ENCODE measurements at regions not wholly inside any gene's neighbourhood (a gene's known extent, or its start where the extent isn't known, plus 50 kb on each side); places are given as distances from the start of the nearest gene placed in this dataset.

DNA sequence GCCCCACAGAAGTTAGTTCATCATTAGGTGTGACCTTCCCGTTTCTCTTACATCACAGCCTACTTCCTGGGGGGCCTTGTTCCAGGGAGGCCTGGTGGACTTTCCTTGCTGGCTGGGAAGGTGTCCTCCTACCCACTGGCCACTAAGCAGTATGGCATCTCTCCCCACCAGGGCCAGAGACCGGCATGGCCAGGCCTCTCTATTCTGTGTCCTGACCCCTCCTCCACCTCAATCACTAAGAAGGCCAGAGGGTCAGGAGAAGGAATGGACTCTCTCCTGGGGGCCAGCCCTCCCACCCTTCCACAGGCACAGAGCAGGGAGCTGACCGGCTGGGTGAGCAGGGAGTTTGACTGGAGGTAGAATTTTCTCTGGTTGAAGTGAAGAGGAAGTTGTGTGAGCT, 81.9 kb downstream of the PJA1 start:
- DNase-seq: no peak

DNA sequence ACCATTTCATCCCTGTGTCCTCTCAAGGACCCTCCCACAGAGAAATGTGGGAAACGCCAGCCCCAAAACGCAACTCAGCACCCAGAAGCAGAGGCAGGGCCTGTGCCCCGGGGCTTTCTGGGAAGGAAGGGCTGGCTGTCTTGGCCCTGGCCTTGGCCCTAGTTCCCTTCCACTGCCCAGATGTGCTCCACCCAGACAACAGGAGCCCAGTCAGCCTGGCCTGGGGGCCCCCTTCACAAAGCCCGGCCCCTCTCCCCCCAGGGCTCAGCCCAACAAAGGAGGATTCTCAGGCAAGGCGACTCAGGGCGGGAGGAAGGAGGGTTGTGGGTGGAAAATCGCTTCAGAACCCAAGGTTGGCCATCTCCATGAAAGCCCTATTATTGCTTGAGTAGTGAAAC, 82.5 kb downstream of the PJA1 start:
- no peak for DNase-seq

DNA sequence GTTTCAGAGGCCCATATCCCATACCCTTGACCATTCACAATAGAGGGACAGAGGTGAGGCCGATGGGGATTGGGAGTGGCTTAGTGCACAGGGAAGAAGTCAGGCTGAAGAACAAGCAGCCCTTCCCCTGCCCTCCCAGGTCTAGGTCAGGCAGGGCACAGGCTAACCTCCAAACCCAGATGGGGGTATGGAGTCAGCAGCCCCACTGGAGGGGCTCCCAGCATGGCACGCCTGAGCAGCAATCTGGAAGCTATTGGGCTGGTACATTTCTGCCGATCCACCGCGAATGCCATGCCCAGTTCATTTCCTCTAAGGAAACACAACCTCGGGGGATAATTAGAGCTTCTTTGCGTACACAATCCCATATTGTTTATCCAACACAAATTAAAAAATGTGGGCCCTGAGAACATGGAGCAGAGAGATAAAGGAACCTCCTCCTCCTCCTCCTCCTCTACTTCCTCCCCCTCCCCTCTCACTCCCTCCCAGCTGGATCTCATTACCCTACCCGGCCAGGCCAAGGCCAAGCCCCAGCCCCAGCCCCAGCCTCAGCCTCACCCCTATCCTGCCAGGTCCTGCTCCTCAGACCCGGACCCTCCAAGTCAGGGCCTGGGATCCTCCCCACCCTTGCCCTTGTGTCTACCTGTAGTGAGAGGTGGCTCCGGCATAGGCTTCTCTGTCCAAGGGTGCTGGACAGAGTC, 83.0 kb downstream of the PJA1 start:
- DNase-seq: no peak

DNA sequence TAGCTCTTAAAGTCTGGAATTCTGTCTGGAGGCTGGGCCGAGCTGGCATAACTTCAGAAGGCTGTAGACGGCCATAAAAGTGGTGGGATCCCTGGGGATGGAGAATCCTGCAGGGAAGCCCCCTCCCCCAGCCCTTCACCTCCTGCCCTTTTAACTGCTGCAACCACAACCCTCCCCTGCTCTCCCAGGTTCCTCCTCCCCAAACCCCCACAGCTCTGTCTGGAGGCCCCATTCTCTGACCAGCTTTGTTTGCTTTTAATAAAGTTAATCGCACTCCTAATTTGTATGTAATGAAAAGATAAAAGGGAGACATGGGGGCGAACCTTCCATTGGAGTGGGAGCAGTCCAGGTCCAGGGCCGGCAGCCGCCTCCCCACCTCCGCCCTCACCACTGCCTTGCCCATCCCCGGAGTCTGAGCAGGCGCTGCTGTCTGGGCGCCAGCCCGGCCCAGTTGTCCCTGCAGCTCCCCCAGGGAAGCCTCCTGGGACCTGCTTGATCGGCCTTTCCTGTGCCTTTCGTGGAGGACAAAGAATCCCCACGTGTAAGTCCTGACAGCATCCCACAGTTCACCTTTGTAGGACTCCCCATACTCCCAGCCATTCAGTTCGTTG, 84.3 kb downstream of the PJA1 start:
- DNase-seq: no peak

DNA sequence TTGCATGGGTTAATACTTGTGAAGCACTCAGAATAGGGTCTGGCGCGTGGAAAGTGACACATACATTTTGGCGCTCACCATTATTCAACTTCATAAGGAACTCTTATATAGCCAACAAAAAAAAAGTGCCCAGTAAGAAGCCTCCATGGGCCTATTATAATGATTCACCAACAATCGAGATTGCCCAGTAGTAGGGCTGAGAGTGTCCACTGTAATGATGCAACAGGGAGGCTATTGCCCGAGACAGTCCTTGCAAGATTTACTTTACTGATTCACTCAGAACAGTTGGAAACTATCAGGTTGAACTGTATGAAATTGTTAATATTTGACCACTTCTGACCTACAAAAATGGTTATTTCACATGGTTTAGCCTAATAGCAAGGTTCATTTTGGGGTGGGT, 86.0 kb downstream of the PJA1 start:
- DNase-seq: no peak

DNA sequence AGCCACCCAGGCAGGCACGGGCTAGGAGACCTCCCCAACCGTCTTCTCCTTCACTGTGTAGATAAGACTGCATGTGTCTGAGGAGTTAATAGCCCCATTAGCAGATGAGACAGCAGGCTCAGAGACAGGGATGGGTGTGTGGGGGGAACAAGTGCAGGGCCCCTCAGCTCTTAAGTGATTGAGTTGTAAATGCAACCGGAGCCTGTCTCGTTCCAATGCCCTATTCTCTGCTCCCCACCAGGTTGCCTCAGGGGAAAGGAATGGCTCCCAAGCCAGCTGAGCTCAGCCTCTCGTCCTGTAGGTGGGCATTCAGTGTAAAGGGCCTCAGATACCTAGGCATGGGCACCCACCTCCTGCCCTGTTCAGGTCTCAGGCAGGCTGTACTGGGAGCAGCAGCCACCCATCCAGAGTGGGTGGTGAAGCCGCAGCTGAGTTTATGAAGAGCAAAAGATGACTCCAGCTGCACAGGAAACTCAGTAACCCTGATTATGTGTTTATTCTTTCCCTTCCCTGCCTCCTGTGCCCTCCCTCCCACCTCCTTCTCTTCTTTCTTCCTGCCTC, 87.3 kb downstream of the PJA1 start:
- DNase-seq: no peak

DNA sequence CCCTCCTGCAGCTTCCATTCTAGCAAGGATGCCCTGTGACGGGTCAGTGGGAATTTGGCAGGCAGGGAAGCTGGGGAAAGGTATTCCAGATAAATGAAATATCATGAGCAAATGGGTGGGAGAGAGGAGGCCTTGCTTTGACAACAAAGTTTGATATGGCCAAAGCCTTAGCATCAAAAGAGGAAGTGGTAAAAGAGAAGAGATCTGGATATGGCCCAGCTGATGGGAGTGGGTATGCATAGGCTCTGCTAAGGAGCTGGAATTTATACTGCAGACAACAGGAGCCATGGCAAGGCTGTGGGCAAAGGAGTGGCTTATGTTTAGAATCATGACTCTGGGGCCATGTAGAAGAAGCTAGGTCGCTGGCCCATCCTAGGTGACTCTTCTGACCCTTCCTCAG, 89.2 kb downstream of the PJA1 start:
- DNase-seq: no peak

DNA sequence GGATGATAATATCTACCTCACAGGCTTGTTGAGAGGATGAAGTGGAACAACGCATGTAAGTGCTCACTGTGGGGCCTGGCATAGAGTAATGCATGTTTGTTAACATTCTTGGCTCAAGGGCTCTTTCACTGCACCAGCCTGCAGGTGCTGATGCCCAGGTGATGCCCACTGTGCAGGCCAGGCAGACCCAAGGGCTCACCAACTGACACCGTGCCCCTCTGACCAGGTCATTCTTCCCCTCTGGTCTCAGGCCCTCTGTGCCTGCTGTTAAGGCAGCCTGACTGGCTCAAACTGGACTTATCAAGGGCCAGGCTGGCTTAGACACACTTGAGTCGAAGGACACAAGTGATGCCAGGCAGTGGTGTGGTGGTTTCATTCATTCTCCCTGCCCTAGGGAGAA, 90.5 kb downstream of the PJA1 start:
- DNase-seq: no peak

DNA sequence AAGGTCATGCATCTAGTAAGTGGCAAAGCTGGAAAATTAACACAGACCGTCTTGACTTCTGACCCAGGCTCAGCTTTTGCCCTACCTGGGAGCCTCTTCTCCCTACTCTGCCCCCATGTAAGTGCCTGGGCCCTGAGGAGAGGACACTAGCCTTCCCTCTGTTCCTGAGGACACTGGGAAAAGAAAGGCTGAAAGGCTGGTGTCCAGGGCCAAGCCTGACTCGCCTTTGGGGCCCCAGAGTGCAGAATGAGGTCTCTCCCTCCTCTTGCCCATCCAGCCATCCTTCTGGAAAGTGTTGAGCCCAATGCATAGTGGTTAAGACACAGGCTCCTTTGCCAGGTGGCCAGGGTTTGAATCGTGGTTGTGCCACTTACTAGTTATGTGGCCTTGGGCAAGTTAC, 91.5 kb downstream of the PJA1 start:
- no peak for DNase-seq

DNA sequence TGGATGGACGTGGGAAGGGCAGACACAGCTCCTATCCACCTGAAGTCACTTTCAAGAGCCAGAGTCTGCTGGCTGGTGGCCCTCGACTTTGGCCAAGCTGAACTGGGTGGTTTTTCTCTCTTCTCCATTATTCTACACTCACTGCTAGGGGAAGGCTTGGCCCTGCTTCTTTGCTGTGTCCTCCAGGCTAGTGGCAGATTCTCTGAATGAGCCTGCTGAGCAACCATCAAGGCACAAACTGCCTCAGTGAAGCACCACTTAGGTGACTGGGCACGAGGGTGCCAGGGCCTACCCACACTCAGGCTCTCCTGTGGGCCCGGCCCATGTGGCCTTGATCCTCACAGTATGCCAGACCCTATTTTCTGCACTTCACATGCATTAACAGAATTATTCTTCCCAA, 92.0 kb downstream of the PJA1 start:
- no peak for DNase-seq

DNA sequence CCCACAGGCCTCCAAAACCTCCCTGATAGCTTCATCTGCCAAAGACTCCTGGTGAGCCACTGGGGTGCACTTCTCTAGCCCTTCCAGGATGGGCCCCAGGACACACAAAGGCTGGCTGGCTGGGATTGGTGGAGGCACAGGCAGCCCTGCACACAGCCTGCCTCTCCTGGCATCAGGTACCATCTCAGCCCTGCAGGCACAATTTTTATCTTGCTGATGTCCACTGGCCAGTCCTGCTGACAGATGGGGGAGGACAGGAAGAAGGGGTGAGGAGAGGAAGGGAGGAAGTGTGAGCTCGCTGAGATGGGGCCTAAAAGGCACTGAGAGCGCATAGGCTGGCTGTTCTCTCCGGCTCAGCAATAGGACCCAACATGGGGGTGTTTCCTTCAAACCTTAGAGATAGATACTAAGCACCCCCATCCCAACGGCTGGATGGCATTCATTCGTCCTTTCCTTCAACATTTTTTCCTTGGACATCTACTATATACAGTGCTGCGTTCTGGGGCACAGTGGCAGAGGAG, 92.7 kb downstream of the PJA1 start:
- no peak for DNase-seq

DNA sequence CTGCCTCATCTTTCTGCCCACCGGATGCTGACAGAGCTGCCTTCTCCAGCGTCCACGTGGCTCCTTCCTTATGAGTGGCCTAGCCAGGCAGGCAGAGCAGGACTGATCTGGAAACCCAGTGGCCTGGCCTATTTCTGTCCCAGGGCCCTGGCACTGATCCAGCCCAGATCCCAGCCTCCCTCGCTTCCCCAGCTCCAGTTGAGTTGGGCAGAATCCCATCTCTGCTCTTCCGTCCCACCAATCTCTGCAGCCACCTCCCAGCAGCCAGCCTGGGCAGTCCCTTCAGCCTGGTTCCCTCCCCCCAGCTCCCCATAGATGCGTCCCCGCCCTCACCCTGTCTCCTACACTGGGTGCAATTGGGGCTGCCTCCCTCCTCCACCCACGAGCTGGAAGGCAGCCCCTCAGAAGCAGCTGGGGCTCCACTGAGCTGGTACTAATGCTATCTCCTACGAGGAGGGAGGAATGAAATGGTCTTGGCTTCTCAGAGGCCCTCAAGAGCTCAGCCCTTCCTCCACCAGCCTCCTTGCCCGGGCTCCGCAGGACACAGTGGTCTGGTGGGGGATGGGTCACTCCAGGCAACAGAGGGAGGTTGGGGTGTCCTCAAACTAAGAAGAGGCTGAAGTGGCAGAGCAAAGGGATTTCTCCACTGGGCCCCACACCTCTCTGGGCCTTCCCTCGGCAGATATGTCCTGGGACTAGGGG, 94.2 kb downstream of the PJA1 start:
- no peak for DNase-seq

DNA sequence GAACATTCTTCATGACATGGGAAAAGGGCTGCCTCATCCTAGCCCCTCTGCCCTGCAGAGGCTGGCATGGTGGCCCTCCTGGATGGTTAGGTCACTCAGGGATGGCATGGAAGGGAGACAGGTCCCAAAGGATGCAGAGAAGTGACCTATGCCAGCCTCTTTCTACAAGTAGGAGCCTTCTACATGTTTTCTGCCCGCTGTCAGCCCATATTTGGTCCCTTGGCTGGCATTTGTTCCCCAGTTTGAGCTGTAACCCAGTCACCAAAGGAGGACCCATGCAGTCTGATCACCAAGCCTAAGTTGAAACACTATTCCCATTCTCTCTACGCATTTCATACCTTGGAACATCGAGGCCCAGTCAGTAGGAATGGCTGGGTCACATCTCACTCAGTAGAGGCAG, 95.4 kb downstream of the PJA1 start:
- no peak for DNase-seq

DNA sequence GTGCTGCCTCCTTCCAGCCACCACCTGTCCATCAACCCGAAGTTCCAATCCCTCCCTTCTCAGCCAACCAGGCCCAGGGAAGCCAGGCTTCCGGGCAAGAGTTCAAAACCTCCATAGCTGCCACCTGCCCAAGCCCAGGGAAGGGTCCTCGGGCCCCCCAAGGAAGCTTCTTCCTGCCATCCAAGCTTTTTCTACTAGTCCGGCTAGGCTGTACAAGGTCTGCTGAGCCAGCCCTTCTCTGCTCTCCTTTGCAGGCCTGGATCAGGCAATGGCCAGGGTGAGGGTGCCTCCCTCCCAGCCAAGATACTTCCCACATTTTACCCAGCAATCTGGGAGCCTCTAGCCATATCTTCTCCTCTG, 96.2 kb downstream of the PJA1 start:
- DNase-seq: no peak

DNA sequence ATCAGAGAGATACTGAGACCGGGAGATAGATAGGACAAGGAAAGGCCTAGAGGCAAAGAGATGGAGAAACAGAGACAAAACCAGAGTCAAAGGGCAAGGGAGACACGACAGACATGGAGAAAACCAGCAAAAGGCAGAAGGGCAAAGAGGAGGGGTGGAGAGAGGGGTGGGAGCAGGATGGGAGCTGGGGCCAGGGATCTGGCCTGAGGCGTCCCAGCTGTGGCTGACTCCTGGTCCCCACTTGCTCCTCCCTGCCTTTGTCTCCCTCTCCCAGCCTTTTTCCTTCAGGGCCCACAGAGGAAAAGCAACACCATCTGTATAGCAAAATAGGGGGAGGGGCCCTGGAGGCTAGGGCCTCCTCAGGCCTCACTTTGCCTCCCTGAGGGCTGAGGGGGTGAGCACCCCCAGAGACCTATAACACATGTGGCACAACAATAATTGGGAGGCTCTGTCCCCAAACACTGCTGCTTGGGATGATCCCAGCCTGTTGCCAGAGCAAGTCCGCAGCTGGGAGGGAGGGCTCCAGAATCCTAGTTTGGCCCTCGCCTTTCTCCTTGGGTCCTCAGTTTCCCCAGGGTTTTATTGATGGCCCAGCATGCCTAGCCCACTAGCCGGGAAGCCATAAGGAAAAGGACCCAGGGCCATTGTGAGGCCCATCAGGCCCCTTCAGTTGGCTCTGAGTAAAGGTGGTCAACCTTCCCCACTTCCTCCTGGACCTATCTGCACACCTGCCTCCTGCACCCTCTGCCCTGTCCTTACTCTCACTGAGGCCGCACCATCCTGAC, 96.8 kb downstream of the PJA1 start:
- no peak for DNase-seq

DNA sequence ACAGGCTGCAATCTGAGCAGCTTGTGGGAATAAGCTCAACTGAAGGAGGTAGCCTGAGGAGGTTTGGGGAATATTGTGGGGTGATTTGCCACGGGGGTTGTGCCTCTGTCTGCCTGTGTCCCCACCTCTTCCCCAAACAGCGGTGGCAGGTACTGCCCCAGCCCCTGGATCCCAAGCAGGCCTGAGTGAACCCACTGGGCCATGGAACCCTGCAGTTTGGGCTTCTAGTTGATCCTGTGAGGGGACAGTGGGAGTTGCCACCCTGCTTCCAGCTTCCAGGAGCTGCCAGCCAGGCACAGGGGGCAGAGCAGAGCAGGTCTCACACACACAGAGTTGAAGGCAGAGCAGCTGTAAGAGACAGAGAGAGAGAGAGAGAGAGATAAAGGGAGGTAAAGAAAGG, 97.4 kb downstream of the PJA1 start:
- no peak for DNase-seq

DNA sequence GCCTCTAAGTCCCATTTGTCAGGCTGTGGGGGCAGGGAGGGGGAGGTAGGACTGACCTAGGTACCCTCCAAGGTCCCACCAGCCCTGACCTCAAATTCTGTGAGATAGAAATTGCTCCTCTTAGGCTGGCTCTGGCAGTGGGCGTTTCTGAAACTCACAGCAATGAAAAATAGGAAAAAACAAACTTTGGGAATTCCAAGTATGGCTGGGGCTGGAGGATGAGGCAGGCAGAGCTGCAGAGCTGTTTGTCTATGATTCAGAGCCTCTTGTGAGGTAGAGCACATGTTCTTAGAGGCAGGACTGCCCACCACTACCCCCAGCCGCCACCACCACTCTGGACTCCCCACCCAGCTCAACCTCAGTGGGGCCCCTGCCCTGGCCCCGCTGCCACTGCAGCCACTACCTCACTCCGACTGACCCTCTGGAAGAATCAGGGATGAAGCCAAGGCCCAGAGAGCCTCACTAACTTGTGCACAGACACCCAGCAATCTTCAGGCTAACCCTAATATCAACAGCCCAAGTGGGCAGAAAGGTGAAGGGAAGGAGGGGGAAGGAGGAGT, 98.2 kb downstream of the PJA1 start:
- DNase-seq: no peak

DNA sequence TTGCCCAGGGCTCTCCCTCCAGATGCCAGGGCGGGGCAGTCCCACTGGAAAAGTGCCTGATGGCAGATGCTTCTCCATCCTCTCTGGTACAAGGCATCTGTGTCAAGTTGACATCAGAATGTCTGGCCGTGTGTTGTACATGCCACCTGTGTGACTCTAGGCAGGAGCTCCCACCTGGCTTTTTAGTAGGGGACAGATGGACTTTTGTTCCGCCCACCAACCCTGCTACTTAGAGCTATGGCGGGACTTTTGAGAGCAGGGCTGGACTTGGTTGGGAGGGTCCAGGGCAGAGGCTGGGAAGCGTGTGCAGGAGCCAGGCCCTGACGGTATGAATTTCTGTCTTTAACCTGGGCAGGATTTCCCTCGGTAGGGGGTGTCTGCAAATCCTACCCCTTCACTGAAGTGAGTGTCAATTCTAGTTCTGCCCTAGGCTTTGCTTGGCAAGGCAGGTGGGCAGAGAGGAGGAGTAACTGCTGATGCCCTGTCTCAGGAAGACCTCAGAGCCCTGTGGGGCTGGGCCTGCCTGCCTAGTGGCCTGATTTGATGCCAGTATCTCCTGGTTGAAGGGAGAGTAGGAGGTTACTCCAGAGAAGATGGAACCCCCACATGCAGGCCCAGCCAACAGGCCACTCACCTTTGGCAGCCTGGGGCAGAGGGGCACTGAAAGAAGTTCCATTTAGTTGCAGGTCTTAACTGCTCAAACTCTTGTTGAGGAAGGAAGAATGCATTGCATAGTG, 99.1 kb downstream of the PJA1 start:
- no peak for DNase-seq

DNA sequence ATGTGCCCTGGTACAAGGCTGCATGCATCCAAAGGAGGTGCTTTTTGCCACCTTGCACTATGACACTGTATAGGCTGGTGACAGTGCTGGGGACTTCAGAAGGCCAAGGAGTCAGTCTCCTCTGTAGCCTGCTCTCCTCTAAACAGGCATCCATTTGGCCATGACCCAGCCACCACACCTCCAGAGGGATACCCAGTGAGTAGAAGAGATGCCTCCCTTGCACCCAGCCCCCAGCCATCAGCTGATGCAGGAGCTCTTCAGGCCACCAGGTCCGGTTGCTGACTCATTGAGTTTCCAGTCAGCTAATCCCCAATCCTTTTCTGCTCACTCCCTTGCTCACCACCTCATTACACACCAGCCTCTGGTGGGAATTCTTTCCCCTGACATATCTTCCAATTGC, 99.8 kb downstream of the PJA1 start:
- no peak for DNase-seq

DNA sequence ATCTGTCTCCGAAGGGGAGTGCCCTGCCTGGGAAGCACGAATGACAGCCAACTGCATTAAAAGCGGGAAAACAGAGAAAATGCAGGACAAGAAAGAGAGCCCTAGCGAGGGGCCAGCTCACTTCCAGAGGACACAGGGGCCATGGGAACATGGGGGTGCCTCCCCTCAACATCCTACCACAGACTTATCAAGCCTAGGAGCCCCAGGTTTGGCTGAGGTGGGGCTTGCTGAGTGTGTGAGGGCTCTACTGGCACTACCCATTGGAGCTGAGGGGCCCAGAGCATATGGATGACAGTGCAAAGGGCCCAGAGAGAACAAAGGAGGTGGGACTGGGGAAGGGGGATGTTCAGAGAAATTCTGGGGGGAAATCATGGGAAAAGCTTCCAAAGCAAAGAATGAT, 101.8 kb downstream of the PJA1 start:
- no peak for DNase-seq

DNA sequence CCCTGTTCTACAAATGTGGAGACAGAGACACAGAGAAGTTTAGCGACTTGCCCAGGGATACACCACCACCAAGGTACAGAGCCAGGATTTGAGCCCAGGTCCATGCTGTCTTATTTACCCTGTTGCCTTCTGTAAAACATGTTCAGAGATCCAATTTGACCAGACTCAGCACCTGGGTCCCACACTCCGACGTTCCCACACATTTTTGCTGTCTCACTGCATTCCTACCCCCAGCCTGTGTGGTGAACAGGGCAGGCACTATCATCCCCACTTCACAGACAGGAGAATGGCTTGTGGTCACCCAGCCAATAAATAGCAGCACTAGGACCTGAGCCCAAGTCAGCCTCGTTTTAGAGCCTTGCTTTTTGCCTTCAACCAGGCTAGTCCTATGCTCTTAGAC, 102.8 kb downstream of the PJA1 start:
- no peak for DNase-seq

Data from stimulated activated CD4-positive, alpha-beta T cell treated with anti-CD3 and anti-CD28 coated beads, Interleukin-12 subunit alpha, Interleukin-12 subunit beta, amount 100 ng/mL, for 4 hours (primary cell).